Esophagus squamous epithelium (tissue), 5 donors: ENCODE measurements at regions not wholly inside any gene's neighbourhood (a gene's known extent, or its start where the extent isn't known, plus 50 kb on each side); places are given as distances from the start of the nearest gene placed in this dataset.

Experiments
- DNase-seq: peaks from one replicate; lab custom pipeline; 2025; lab: John Stamatoyannopoulos, UW
- H3K27ac ChIP-seq, 4 donors: fragments of 200-600 bp; sonication (generic); one replicate each; pipeline ENCODE4 v1.5.1; 2016 to 2019; ENCODE audit warnings: mild to moderate bottlenecking in 1 of 4
- H3K27me3 ChIP-seq, 4 donors: fragments of 200-600 bp; sonication (generic); 1 replicate in 3 of 4; 2 replicates in 1 of 4; pipeline versions ENCODE4 v1.5.1 to v1.6.0; 2017 to 2021; ENCODE audit warnings: antibody characterized with exemption in 1 of 4
- H3K36me3 ChIP-seq, 3 donors: fragments of 200-600 bp; sonication (generic); one replicate each; pipeline ENCODE4 v1.5.1; 2016 to 2019
- H3K4me1 ChIP-seq, 3 donors: fragments of 200-600 bp; sonication (generic); one replicate each; pipeline ENCODE4 v1.5.1; 2017 to 2019
- H3K4me3 ChIP-seq, 4 donors: fragments of 200-600 bp; sonication (generic); 1 replicate in 3 of 4; 2 replicates in 1 of 4; pipeline ENCODE4 v1.5.1; 2016 to 2019; ENCODE audit warnings: mild to moderate bottlenecking in 2 of 4, moderate library complexity in 1 of 4
- H3K9me3 ChIP-seq, 3 donors: fragments of 200-600 bp; sonication (generic); one replicate each; pipeline ENCODE4 v1.5.1; 2016 to 2019
- POLR2A ChIP-seq, 4 donors: fragments of 450-650 bp; IDR thresholded peaks; one replicate each; pipeline ENCODE4 v1.6.1; 2017; ENCODE audit warnings: antibody characterized with exemption in 4 of 4, mild to moderate bottlenecking in 4 of 4, moderate library complexity in 3 of 4
- WGBS, 2 donors: methylation state at CpG; one replicate each; pipeline ENCODE4 v1.1.5; 2018; 5-methylcytosine and 5-hydroxymethylcytosine counted together
- intact Hi-C: fragments of 100-400 bp; cut with DNase I; formaldehyde crosslinking; loops from one replicate; pipeline ENCODE4 v1.15.0; 2022
- TF ChIP-seq, protein P1 (sequence below), 6 experiments: fragments of 450-650 bp in 4 of 6; fragments of 200-600 bp in 2 of 6; sonication (generic) in 2 of 6; IDR thresholded peaks; one replicate each; pipeline ENCODE4 v1.5.1; 2016 to 2019; ENCODE audit warnings: antibody characterized with exemption in 6 of 6, mild to moderate bottlenecking in 4 of 6, moderate library complexity in 4 of 6
- donor health status: DM: yes; HTN: yes; CAD: no.

DNA sequence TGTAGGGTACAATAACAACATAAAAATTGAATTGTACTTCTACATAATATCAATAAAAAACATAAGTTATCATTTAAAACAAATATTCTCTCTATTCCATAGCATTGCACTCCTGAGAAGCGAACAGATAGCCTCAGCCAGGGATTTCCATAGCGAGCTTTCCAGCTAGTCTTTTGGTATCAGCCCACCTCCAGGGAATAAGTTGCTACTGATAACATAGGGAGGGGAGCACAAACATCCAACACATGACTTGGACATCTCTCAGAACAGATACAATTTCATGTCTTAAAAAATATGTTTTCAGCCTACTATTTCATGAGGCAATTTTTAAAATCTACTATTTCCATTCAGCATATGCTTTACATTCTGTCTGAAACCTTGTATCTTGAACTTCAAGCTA lies 804.4 kb upstream of the RAB6C start:
- no peak for DNase-seq
- Histone ChIP-seq H3K27me3 (no peaks in the 10 kb centered on the region), H3K4me3 (no peak overlapping the region), H3K9me3 (peaks cover 0 to 3% (median 0%) of the 10 kb centered on the region in 3 donors), H3K27ac (no peak overlapping the region), H3K4me1 (peaks cover 6 to 29% (median 12%) of the 10 kb centered on the region in 3 donors), H3K36me3 (no peaks in the 10 kb centered on the region)
- intact Hi-C loops, result no loop called here
- TF ChIP-seq POLR2A (IDR thresholded peaks at IDR 0.05), result no peak
- TF ChIP-seq, protein P1, sequence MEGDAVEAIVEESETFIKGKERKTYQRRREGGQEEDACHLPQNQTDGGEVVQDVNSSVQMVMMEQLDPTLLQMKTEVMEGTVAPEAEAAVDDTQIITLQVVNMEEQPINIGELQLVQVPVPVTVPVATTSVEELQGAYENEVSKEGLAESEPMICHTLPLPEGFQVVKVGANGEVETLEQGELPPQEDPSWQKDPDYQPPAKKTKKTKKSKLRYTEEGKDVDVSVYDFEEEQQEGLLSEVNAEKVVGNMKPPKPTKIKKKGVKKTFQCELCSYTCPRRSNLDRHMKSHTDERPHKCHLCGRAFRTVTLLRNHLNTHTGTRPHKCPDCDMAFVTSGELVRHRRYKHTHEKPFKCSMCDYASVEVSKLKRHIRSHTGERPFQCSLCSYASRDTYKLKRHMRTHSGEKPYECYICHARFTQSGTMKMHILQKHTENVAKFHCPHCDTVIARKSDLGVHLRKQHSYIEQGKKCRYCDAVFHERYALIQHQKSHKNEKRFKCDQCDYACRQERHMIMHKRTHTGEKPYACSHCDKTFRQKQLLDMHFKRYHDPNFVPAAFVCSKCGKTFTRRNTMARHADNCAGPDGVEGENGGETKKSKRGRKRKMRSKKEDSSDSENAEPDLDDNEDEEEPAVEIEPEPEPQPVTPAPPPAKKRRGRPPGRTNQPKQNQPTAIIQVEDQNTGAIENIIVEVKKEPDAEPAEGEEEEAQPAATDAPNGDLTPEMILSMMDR (IDR thresholded peaks at IDR 0.05), result no peak
- 79 to 92% methylated on average over 2 of the region's 2 CpGs for WGBS, 2 donors

DNA sequence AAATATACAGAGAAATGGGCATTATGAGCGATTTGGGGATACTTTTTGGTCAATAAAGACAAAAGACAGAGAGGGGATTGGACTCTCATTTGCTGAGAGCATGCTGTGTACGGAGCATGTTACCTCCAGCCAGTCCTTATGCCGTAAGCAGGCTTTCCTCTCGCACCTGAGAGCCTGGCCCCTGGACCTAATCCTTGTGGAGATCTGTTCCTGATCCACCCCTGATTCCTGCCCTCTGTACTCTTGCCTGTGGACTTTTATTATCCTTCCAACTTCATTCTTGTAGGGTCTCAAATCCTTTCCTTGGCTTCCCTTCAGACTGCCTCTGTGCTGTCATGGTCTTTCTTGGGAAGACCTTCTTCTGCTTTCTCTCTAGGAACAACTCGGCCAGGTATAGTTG lies 803.1 kb upstream of the RAB6C start:
- Histone ChIP-seq H3K36me3 (no peaks in the 10 kb centered on the region), H3K27ac (no peak overlapping the region), H3K9me3 (peaks cover 0 to 3% (median 0%) of the 10 kb centered on the region in 3 donors), H3K4me1 (peaks cover 6 to 25% (median 8%) of the 10 kb centered on the region in 3 donors), H3K27me3 (no peaks in the 10 kb centered on the region), H3K4me3 (no peak overlapping the region)
- no peak for DNase-seq
- intact Hi-C loops, result no loop called here
- 79 to 90% methylated on average over 5 of the region's 5 CpGs for WGBS, 2 donors
- no peak for TF ChIP-seq POLR2A (IDR thresholded peaks at IDR 0.05)
- TF ChIP-seq, protein P1 (IDR thresholded peaks at IDR 0.05), result no peak

DNA sequence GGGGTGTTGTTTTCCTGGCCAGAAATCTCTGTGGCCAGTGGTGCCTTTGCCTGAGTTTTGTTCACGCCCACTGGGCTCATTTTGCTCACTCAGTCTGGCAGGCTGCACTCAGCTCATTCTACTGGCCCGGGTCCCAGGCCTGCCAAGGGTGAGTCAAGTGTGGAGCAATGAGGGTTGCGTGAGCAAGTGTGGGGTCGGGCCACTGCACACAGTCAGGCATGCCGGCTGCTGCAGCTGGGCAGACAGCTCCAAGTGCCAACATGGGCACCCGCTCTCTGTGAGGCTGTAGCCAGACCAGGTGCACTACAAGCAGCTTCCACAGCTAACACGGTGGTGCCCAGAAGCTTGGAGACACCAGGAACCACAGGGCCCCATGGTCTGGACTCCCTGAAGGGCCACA lies 801.1 kb upstream of the RAB6C start:
- H3K36me3 ChIP-seq, result no peaks in the 10 kb centered on the region
- intact Hi-C loops, result no loop called here
- 50 to 71% methylated on average over 1 of the region's 7 CpGs for WGBS, 2 donors
- no peak for TF ChIP-seq POLR2A (IDR thresholded peaks at IDR 0.05)
- TF ChIP-seq, protein P1 (IDR thresholded peaks at IDR 0.05), result no peak
- H3K27me3 ChIP-seq, result no peaks in the 10 kb centered on the region
- H3K27ac ChIP-seq, result peak overlapping the region in 2 of 4 donors; percentile 22 to 31
- no peak for DNase-seq
- peaks cover 6 to 21% (median 7%) of the 10 kb centered on the region in 3 donors for H3K4me1 ChIP-seq
- peaks cover 0 to 2% (median 0%) of the 10 kb centered on the region in 3 donors for H3K9me3 ChIP-seq
- H3K4me3 ChIP-seq, result no peak overlapping the region

DNA sequence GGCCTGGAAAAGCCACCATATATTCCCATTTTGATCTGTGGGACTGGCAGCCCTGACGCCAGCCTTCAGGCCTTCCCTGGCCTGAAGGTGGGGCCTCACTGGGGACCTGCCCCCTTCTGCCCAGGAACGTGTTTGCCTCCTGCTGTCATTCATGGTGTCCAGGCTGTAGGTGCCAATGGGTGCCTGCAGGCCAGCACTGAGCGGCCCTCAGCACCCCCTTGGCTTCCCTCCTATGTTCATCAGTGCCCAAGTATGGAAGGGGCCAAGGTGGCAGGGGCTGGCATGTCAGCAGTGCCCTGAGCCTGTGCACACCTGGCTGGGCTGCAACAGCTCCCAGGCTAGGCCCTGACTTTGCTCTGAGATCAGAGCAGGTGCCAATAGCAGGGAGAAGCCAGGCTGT lies 800.3 kb upstream of the RAB6C start:
- Histone ChIP-seq H3K27me3 (no peaks in the 10 kb centered on the region), H3K36me3 (no peaks in the 10 kb centered on the region), H3K4me1 (peaks cover 6 to 21% (median 7%) of the 10 kb centered on the region in 3 donors), H3K4me3 (no peak overlapping the region), H3K9me3 (no peaks in the 10 kb centered on the region), H3K27ac (no peak overlapping the region)
- intact Hi-C loops, result no loop called here
- no CpG with 5 or more reads among the region's 3 CpGs for WGBS, 2 donors
- DNase-seq, result no peak
- TF ChIP-seq POLR2A (IDR thresholded peaks at IDR 0.05), result no peak
- TF ChIP-seq, protein P1 (IDR thresholded peaks at IDR 0.05), result no peak

DNA sequence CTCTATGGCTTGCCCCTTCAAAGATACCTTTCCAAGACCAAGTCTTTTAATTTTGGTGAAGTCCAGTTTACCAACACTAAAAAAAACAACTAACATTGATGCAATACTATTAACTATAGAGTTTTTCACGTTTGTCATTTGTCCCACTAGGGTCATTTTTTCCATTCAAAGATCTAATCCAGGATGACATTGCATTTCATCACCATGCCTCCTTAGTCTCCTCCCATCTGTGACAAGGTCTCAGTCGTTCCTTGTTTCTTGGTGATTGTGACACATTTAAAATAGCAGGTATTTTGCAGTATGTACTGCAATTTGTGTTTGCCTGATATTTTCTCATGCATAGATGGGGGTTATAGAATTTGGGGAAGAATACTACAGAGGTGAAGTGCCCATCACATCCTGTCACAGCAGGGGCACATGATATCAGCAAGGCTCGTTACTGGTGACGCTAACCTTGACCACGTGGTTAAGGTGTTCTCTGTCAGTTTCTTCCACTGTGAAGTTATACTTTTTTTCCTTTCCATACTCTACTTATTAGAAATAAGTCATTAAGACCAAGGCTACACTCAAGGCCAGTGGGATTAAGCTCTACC lies 799.2 kb upstream of the RAB6C start:
- TF ChIP-seq, protein P1 (IDR thresholded peaks at IDR 0.05), result no peak
- TF ChIP-seq POLR2A (IDR thresholded peaks at IDR 0.05), result no peak

More for the DNA sequence above, 799.2 kb upstream of the RAB6C start:
- intact Hi-C loops, result no loop called here
- 77 to 82% methylated on average over 5 of the region's 5 CpGs for WGBS, 2 donors
- no peak for DNase-seq
- peaks cover 6 to 21% (median 7%) of the 10 kb centered on the region in 3 donors for H3K4me1 ChIP-seq
- no peaks in the 10 kb centered on the region for H3K27me3 ChIP-seq
- no peak overlapping the region for H3K4me3 ChIP-seq
- H3K27ac ChIP-seq, result no peak overlapping the region
- no peaks in the 10 kb centered on the region for H3K36me3 ChIP-seq
- H3K9me3 ChIP-seq, result no peaks in the 10 kb centered on the region
